Effector CD8-positive, alpha-beta T cell (primary cell): ENCODE measurements at regions not wholly inside any gene's neighbourhood (a gene's known extent, or its start where the extent isn't known, plus 50 kb on each side); places are given as distances from the start of the nearest gene placed in this dataset.

Experiments
- DNase-seq: peaks from one replicate; lab custom pipeline; 2025; lab: John Stamatoyannopoulos, UW

DNA sequence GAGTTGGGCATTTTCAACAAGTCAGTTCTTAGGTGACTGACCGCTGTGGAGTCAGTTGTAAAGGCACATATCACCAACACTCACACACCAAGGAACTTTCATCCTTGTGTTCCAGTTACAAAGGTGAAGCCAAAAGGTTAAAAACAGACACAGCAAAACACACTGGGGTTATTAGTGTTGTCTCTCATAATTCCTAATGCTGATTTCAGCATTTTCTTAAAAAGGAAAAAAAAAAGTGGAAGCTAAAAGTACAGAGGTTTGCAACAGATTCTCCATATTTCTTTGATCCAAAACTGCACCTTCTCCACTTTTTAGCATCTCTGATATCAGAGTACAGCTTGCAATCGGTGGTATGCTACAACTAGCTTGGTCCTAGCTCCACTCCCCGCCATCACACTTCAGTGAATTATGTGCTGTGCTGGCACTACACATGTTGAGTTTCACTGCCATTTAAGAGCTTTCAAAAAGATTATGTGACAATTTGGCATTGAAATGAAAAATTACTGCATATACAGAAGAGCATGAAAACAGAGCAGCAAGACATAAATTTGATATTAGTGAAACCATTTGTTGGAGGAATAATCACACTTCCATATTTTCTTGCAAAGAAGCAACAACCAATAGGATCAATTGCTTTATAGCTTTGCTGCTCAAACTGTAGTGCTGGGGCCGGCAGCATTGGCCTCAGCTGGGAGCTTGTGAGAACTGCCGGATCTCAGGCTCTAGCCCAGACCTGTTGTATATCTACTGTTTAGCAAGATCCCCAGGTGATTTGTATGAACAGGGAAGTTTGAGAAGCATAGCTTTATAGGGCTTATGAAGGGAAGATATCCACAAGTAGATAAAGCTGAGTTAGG, 62.3 kb upstream of the DAPL1 start:
- DNase-seq = no peak

- DNase-seq = no peak
Measured at GRCh38 chr2:158733430-158733755, 61.7 kb upstream of the DAPL1 start.

DNA sequence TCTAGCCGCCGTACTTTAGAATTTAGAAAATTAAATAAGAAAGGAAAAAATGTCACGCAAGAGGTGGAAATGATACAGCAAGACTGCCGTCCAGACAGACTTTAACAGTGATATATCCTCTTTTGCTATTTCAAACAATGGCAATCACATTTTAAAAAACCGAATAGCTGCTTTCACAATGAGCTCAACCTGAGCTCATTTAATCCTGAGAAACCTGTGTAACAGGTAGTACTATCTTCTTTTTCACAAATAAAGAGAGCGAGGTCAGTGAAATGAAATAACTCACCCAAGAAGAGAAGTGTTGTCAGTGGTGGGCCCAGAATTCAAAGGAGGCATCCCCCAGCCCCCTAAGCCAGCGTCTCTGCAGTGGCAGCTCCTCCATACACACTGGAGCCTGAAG, 60.7 kb upstream of the DAPL1 start:
- no peak for DNase-seq

GRCh38 chr2:158735822-158736580, 59.1 kb upstream of the DAPL1 start:
- DNase-seq = no peak

DNA sequence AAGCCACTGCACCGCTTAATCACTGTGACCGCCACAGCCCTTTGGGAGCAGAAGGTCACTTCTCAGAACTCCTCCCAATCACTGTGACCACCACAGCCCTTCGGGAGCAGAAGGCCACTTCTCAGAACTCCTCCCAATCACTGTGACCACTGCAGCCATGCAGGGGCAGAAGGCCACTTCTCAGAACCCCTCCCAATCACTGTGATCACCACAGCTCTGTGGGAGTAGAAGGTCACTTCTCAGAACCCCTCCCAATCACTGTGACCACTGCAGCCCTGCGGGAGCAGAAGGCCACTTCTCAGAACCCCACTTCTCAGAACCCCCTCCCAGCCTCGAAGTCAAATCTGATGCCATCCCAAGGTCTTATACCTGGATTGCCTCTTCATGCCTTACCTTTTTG, 56.8 kb upstream of the DAPL1 start:
- no peak for DNase-seq

DNA sequence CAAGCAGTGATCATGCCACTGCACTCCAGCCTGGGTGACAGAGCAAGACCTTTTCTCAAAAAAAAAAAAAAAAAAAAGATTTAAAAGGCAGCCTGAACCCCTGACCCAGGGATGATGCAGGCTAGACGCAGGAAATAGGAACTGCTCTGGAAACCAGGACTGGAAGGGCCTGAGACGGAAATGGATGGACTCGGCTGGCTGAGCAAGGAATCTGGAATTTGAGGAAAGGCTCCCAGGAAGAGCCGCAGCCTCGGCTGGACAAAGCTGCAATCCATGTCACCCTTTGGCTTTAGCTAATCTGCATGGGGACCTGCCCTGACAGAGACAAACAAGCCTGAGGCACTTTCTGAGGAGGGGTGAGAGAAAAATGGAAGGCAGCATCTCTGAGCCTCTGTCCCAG, 55.0 kb upstream of the DAPL1 start:
- no peak for DNase-seq

DNA sequence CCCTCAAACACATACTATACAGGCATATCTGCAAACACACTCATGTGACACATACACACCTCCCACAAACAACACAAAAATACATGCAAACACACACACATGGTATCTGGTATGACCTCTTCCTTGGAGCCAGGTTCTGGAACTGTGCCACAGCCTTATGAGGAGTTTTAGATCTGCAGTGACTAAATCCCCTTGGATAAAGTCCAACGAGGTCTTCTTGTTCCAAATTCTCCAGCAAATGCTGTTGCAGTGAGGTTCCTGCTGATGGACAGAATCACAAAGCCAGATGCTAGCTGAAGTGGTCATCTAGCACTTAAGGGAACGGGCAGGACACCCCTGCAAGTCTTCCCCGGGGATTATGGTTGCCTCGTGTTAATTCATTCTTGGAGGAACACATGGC, 54.5 kb upstream of the DAPL1 start:
- no peak for DNase-seq

GRCh38 chr2:158741625-158742024, 53.5 kb upstream of the DAPL1 start:
- DNase-seq = no peak

DNA sequence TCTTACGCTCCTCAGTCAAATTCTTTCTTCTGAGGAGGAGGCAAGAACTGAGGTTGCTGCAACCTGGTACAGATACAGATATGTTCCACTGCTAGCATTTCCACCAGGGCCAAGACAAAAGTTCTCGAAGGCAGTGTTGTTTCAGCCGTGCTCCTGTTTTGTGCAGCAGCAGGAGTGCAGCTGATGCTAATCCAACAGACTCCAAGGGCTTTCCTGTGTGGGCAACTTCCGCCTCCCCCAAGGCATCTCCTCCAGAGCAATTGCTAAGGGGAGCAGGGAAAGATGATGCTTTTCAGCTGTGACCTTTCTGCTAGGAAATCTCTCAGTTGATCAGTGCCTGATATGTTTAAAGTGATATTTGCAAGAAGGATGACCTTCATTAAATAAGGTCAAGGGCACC, 52.6 kb upstream of the DAPL1 start:
- DNase-seq = no peak

DNA sequence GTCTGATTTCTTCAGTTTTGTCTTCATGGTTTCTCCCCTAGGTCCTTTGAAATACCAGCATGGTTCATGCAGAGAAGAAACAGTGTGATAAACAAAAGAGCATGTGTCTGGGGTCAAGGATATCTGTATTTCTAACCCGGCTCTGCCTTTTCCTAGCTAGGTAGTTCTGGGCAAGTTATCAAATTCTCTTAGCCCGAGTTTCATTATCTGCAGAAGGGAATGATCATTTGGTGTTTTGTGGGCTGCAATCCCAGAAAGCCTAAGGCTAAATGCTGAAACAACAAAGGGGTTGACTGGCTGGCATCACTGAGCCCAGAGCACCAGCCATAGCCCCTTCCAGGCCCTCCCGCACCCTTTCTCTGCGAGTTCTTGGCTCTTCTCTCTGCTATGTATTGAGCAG, 51.7 kb upstream of the DAPL1 start:
- no peak for DNase-seq

DNA sequence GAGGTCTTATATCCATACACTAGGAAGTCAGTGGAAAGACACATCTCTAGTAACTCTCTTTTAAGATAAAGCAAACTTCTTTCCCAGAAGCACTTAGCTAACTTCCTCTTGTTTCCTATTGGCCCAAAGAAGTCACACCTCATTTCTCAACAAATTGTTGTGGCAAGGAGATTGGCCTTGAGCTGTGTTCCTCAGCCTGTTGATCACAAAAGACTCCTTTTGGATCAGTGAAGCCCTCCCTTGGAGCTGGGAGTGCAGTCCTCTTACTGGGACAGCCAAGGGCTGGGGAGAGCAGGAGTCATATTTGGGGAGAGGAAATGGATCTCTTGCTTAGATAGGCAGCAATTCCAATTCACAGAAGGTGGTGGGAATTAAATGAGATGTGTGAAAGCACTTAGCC, 51.2 kb upstream of the DAPL1 start:
- DNase-seq = no peak

DNA sequence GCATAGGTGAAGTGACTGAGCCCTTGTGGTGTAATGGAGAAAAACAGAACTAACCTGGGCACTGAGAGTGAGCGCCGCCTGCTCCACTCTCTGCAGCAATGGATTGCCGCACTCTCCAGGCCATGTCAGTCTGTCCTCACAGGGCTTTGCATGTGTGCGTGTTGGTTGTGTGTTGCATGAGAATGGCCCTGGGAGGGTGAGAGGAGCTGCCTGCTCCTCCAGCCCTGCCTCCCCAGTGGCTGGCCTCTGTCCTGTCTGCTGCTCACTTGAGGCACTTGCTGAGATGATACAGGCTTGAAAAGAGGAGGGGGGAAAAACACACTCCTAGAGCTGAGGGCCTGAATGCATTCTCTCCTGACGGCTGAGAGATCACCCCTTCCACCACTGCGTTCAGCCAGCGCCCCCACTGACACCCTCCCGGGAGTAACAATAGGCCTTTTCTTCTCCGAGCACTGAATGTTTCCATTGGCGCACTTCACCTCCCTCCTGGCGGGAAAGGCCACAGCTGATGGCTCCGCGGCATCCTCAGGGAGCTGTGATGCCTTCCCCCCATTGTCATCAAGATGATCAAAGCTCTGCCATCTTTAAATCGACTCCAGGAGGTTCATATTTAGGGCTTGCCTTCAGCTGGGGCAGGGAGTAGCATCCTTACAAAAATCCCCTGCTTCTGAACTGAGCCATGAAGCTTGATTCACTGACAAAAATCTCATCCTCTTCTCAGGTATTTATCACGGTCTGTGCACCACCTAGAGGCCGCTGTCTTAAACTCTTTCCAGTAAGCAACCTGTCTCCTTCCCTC, 49.9 kb upstream of the DAPL1 start:
- DNase-seq = peak; percentile 4
